PC-3 (cell line): ENCODE measurements at regions not wholly inside any gene's neighbourhood (a gene's known extent, or its start where the extent isn't known, plus 50 kb on each side); places are given as distances from the start of the nearest gene placed in this dataset.

Experiments used
- CTCF ChIP-seq: fragments of 300-600 bp; sonication (generic); conservative IDR thresholded peaks from 2 replicates; pipeline ENCODE4 v1.5.1; 2017; ENCODE audit warnings: antibody characterized with exemption, low read depth, mild to moderate bottlenecking, low read length
- EZH2 ChIP-seq: fragments of 300-600 bp; sonication (generic); IDR thresholded peaks from one replicate; pipeline ENCODE4 v1.6.1; 2017; ENCODE audit warnings: antibody characterized with exemption, mild to moderate bottlenecking, low read length; ENCODE audit not compliant: unreplicated experiment
- EZH2phosphoT487 ChIP-seq: fragments of 300-600 bp; sonication (generic); IDR thresholded peaks from 2 replicates; pipeline ENCODE4 v1.6.1; 2018; ENCODE audit warnings: mild to moderate bottlenecking, antibody characterized with exemption, low read length, borderline replicate concordance

DNA sequence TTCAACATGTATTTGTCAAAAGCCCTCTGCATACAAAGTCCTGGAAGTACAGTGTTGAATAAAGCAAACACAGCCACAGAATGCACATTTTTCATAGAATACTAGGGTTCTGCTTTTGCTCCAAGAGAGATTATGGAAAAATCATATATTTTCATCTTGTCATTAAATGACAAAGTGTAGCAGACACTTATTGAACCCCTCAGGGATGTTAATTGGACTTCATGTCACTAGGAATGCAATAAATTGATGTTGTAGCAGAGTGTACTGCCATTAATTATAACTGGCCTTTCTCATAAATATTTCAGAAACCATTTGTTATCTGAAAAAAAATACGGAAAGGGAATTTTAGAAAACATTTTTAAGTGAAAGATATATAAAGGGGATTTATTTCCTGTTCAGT, 64.5 kb upstream of the TAC1 start:
- TF ChIP-seq CTCF = no peak
- no peak for TF ChIP-seq EZH2
- TF ChIP-seq EZH2phosphoT487 = no peak
